ENCODE measurements at regions not wholly inside any gene's neighbourhood (a gene's known extent, or its start where the extent isn't known, plus 50 kb on each side); places are given as distances from the start of the nearest gene placed in this dataset.

GRCh38 chr12:65605019-65605418 is 219.3 kb upstream of the HMGA2 start:
- Histone ChIP-seq H3K4me3 (no peak overlapping the region), H3K4me1 (peaks cover 24% of the 10 kb centered on the region), H3K27me3 (ENCODE audit: low read depth) (peaks cover 75% of the 10 kb centered on the region), H3K27ac (replicated peaks) (no peak overlapping the region), H3K9me3 (replicated peaks) (peaks cover 14% of the 10 kb centered on the region), H3K36me3 (peaks cover 6% of the 10 kb centered on the region)
- no peak for DNase-seq
- intact Hi-C loops (cut with micrococcal nuclease), result no loop called here
- TF ChIP-seq CTCF (IDR thresholded peaks at IDR 0.05; ENCODE audit: borderline replicate concordance), result no peak

- peaks cover 24% of the 10 kb centered on the region for H3K4me1 ChIP-seq
- H3K4me3 ChIP-seq, result no peak overlapping the region
- intact Hi-C loops (cut with micrococcal nuclease), result no loop called here
- H3K27me3 ChIP-seq (ENCODE audit: low read depth), result peaks cover 75% of the 10 kb centered on the region
- TF ChIP-seq CTCF (IDR thresholded peaks at IDR 0.05; ENCODE audit: borderline replicate concordance), result no peak
- H3K27ac ChIP-seq (replicated peaks), result no peak overlapping the region
- DNase-seq, result no peak
- H3K36me3 ChIP-seq, result peaks cover 6% of the 10 kb centered on the region
- H3K9me3 ChIP-seq (replicated peaks), result peaks cover 14% of the 10 kb centered on the region
These were observed 218.1 kb upstream of the HMGA2 start for GRCh38 chr12:65606008-65606766.

GRCh38 chr12:65607401-65607841 is 216.9 kb upstream of the HMGA2 start:
- H3K4me3 ChIP-seq, result no peak overlapping the region
- peaks cover 18% of the 10 kb centered on the region for H3K4me1 ChIP-seq
- TF ChIP-seq CTCF (IDR thresholded peaks at IDR 0.05; ENCODE audit: borderline replicate concordance), result no peak
- H3K9me3 ChIP-seq (replicated peaks), result peaks cover 14% of the 10 kb centered on the region
- peaks cover 77% of the 10 kb centered on the region for H3K27me3 ChIP-seq (ENCODE audit: low read depth)
- H3K27ac ChIP-seq (replicated peaks), result no peak overlapping the region
- no peak for DNase-seq
- H3K36me3 ChIP-seq, result peaks cover 6% of the 10 kb centered on the region
- intact Hi-C loops (cut with micrococcal nuclease), result no loop called here

- Histone ChIP-seq H3K27me3 (ENCODE audit: low read depth) (peaks cover 87% of the 10 kb centered on the region), H3K4me1 (peaks cover 8% of the 10 kb centered on the region), H3K27ac (replicated peaks) (no peak overlapping the region), H3K36me3 (peaks cover 6% of the 10 kb centered on the region), H3K9me3 (replicated peaks) (peaks cover 14% of the 10 kb centered on the region), H3K4me3 (no peak overlapping the region)
- no peak for TF ChIP-seq CTCF (IDR thresholded peaks at IDR 0.05; ENCODE audit: borderline replicate concordance)
- no peak for DNase-seq
- intact Hi-C loops (cut with micrococcal nuclease), result no loop called here
These were observed 215.9 kb upstream of the HMGA2 start for GRCh38 chr12:65608319-65608916.

- H3K36me3 ChIP-seq, result peaks cover 6% of the 10 kb centered on the region
- H3K4me3 ChIP-seq, result no peak overlapping the region
- no peak for DNase-seq
- no peak overlapping the region for H3K27ac ChIP-seq (replicated peaks)
- no peak for TF ChIP-seq CTCF (IDR thresholded peaks at IDR 0.05; ENCODE audit: borderline replicate concordance)
- H3K9me3 ChIP-seq (replicated peaks), result peaks cover 14% of the 10 kb centered on the region
- peaks cover 94% of the 10 kb centered on the region for H3K27me3 ChIP-seq (ENCODE audit: low read depth)
- H3K4me1 ChIP-seq, result no peaks in the 10 kb centered on the region
- intact Hi-C loops (cut with micrococcal nuclease), result no loop called here
These were observed 214.9 kb upstream of the HMGA2 start for GRCh38 chr12:65609359-65609771.

Data from left ventricle myocardium inferior (tissue), 1 donor.